ENCODE measurements at regions not wholly inside any gene's neighbourhood (a gene's known extent, or its start where the extent isn't known, plus 50 kb on each side); places are given as distances from the start of the nearest gene placed in this dataset.

DNA sequence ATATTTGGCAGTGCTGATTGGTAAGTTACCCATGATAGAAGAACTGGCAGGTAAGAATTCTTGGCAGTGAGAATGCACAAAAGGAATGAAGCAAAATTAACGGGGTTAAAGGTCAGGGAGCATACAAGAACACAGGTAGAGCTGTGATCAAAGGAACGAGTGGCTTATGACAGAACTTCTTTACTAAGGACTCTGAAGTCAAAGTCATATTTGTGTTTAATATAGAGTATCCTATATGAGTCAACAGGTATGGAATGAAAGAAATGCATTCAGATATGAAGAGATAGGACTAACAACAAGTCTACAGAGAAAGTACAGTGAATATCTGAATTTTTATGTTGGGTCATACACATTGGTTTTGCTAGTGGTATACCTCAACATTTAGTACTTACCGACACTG is 209.0 kb upstream of the CITED2 start:
- TF ChIP-seq, protein P1, sequence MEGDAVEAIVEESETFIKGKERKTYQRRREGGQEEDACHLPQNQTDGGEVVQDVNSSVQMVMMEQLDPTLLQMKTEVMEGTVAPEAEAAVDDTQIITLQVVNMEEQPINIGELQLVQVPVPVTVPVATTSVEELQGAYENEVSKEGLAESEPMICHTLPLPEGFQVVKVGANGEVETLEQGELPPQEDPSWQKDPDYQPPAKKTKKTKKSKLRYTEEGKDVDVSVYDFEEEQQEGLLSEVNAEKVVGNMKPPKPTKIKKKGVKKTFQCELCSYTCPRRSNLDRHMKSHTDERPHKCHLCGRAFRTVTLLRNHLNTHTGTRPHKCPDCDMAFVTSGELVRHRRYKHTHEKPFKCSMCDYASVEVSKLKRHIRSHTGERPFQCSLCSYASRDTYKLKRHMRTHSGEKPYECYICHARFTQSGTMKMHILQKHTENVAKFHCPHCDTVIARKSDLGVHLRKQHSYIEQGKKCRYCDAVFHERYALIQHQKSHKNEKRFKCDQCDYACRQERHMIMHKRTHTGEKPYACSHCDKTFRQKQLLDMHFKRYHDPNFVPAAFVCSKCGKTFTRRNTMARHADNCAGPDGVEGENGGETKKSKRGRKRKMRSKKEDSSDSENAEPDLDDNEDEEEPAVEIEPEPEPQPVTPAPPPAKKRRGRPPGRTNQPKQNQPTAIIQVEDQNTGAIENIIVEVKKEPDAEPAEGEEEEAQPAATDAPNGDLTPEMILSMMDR (IDR thresholded peaks at IDR 0.05): no peak
- TF ChIP-seq ZFX (IDR thresholded peaks at IDR 0.05; ENCODE audit: borderline replicate concordance): no peak
